GM23338 (cell line): ENCODE measurements at regions not wholly inside any gene's neighbourhood (a gene's known extent, or its start where the extent isn't known, plus 50 kb on each side); places are given as distances from the start of the nearest gene placed in this dataset.

ENCODE experiments used
- ATAC-seq: fragments of 200-7000 bp; cut with Tn5 transposase; 3 replicates; pipeline ENCODE4 v1.9.1; 2020
- DNase-seq: peaks from one replicate; pipeline ENCODE4 v3.0.0-alpha.2; 2015; ENCODE audit warnings: low spot score
- H2AFZ ChIP-seq: fragments of 200-600 bp; sonication (generic); 2 replicates; pipeline ENCODE4 v1.8.0; 2016; ENCODE audit warnings: antibody characterized with exemption, mild to moderate bottlenecking, moderate library complexity
- H3F3A ChIP-seq: fragments of 200-600 bp; sonication (generic); replicated peaks from 2 replicates; pipeline ENCODE4 v1.8.0; 2017; ENCODE audit warnings: antibody characterized with exemption, mixed run types, low read depth
- H3K27ac ChIP-seq: fragments of 200-600 bp; sonication (generic); 2 replicates; pipeline ENCODE4 v1.6.1; 2016; ENCODE audit warnings: low read depth
- H3K27me3 ChIP-seq: fragments of 200-600 bp; sonication (generic); 2 replicates; pipeline ENCODE4 v1.8.0; 2016; ENCODE audit warnings: mild to moderate bottlenecking, mixed run types, moderate library complexity; ENCODE audit not compliant: insufficient read depth
- H3K36me3 ChIP-seq: fragments of 200-600 bp; sonication (generic); 2 replicates; pipeline ENCODE4 v1.8.0; 2016; ENCODE audit warnings: mild to moderate bottlenecking; ENCODE audit not compliant: insufficient read depth
- H3K4me1 ChIP-seq: fragments of 200-600 bp; sonication (generic); 2 replicates; pipeline ENCODE4 v1.8.0; 2016; ENCODE audit warnings: mild to moderate bottlenecking, moderate library complexity; ENCODE audit not compliant: insufficient read depth
- H3K4me2 ChIP-seq: fragments of 200-600 bp; sonication (generic); 2 replicates; pipeline ENCODE4 v1.7.1; 2017; ENCODE audit warnings: mixed run types
- H3K4me3 ChIP-seq: fragments of 200-600 bp; sonication (generic); 2 replicates; pipeline ENCODE4 v1.6.1; 2016; ENCODE audit warnings: mixed run types
- H3K79me2 ChIP-seq: fragments of 200-600 bp; sonication (generic); replicated peaks from 2 replicates; pipeline ENCODE4 v1.8.0; 2017; ENCODE audit warnings: mild to moderate bottlenecking; ENCODE audit not compliant: insufficient read depth
- H3K9me2 ChIP-seq: fragments of 200-600 bp; sonication (generic); 2 replicates; pipeline ENCODE4 v1.8.0; 2017; ENCODE audit not compliant: insufficient read depth
- H4K20me1 ChIP-seq: fragments of 200-600 bp; sonication (generic); replicated peaks from 2 replicates; pipeline ENCODE4 v1.8.0; 2017; ENCODE audit warnings: mild to moderate bottlenecking; ENCODE audit not compliant: insufficient read depth
- H3K27ac Mint-ChIP-seq: 2 replicates; pipeline ENCODE4 v1.8.0; 2020; ENCODE audit warnings: inconsistent platforms, mild to moderate bottlenecking, moderate library complexity, mixed read lengths
- H3K27me3 Mint-ChIP-seq: 3 replicates; pipeline ENCODE4 v1.8.0; 2022; ENCODE audit warnings: low read depth, mild to moderate bottlenecking, moderate library complexity, mixed read lengths, inconsistent platforms; ENCODE audit not compliant: insufficient read depth, poor library complexity
- H3K36me3 Mint-ChIP-seq: 3 replicates; pipeline ENCODE4 v1.8.0; 2021; ENCODE audit warnings: low read depth, mild to moderate bottlenecking, inconsistent platforms, moderate library complexity, mixed read lengths
- H3K4me1 Mint-ChIP-seq: 3 replicates; pipeline ENCODE4 v1.8.0; 2020; ENCODE audit warnings: mild to moderate bottlenecking, inconsistent platforms, mixed read lengths
- H3K4me3 Mint-ChIP-seq: 3 replicates; pipeline ENCODE4 v1.8.0; 2021; ENCODE audit warnings: moderate library complexity, mild to moderate bottlenecking, inconsistent platforms, mixed read lengths
- H3K9me3 Mint-ChIP-seq: 3 replicates; pipeline ENCODE4 v1.8.0; 2020; ENCODE audit warnings: moderate library complexity, mild to moderate bottlenecking, inconsistent platforms, mixed read lengths
- CTCF ChIP-seq, 2 experiments: fragments of 200-600 bp in 1 of 2; sonication (generic) in 1 of 2; conservative IDR thresholded peaks; 2 replicates each; pipeline versions ENCODE4 v1.5.1 to v1.6.1; 2016 to 2017; ENCODE audit warnings: antibody characterized with exemption in 2 of 2, low read depth in 2 of 2, mild to moderate bottlenecking in 2 of 2, moderate library complexity in 1 of 2
- EZH2 ChIP-seq: fragments of 200-600 bp; sonication (generic); IDR thresholded peaks from one replicate; pipeline ENCODE4 v1.8.0; 2017; ENCODE audit warnings: antibody characterized with exemption, mild to moderate bottlenecking, low read depth; ENCODE audit not compliant: unreplicated experiment
- JUNB ChIP-seq: IDR thresholded peaks from one replicate; pipeline ENCODE4 v1.6.1; 2016; ENCODE audit warnings: antibody characterized with exemption; ENCODE audit not compliant: unreplicated experiment
- ZNF114 ChIP-seq: fragments of 250-450 bp; sonication (Bioruptor Pico); IDR thresholded peaks from 2 replicates; pipeline ENCODE4 v1.5.0; 2020; ENCODE audit warnings: mild to moderate bottlenecking, moderate library complexity
- ZNF331 ChIP-seq: fragments of 250-450 bp; sonication (Bioruptor Pico); IDR thresholded peaks from 2 replicates; pipeline ENCODE4 v1.5.0; 2020; ENCODE audit warnings: low read depth, mild to moderate bottlenecking, moderate library complexity
- TF ChIP-seq, protein P1 (sequence below): fragments of 250-450 bp; sonication (Bioruptor Pico); IDR thresholded peaks from 2 replicates; pipeline ENCODE4 v1.5.0; 2020; ENCODE audit warnings: mild to moderate bottlenecking, moderate library complexity

- TF ChIP-seq, protein P1, sequence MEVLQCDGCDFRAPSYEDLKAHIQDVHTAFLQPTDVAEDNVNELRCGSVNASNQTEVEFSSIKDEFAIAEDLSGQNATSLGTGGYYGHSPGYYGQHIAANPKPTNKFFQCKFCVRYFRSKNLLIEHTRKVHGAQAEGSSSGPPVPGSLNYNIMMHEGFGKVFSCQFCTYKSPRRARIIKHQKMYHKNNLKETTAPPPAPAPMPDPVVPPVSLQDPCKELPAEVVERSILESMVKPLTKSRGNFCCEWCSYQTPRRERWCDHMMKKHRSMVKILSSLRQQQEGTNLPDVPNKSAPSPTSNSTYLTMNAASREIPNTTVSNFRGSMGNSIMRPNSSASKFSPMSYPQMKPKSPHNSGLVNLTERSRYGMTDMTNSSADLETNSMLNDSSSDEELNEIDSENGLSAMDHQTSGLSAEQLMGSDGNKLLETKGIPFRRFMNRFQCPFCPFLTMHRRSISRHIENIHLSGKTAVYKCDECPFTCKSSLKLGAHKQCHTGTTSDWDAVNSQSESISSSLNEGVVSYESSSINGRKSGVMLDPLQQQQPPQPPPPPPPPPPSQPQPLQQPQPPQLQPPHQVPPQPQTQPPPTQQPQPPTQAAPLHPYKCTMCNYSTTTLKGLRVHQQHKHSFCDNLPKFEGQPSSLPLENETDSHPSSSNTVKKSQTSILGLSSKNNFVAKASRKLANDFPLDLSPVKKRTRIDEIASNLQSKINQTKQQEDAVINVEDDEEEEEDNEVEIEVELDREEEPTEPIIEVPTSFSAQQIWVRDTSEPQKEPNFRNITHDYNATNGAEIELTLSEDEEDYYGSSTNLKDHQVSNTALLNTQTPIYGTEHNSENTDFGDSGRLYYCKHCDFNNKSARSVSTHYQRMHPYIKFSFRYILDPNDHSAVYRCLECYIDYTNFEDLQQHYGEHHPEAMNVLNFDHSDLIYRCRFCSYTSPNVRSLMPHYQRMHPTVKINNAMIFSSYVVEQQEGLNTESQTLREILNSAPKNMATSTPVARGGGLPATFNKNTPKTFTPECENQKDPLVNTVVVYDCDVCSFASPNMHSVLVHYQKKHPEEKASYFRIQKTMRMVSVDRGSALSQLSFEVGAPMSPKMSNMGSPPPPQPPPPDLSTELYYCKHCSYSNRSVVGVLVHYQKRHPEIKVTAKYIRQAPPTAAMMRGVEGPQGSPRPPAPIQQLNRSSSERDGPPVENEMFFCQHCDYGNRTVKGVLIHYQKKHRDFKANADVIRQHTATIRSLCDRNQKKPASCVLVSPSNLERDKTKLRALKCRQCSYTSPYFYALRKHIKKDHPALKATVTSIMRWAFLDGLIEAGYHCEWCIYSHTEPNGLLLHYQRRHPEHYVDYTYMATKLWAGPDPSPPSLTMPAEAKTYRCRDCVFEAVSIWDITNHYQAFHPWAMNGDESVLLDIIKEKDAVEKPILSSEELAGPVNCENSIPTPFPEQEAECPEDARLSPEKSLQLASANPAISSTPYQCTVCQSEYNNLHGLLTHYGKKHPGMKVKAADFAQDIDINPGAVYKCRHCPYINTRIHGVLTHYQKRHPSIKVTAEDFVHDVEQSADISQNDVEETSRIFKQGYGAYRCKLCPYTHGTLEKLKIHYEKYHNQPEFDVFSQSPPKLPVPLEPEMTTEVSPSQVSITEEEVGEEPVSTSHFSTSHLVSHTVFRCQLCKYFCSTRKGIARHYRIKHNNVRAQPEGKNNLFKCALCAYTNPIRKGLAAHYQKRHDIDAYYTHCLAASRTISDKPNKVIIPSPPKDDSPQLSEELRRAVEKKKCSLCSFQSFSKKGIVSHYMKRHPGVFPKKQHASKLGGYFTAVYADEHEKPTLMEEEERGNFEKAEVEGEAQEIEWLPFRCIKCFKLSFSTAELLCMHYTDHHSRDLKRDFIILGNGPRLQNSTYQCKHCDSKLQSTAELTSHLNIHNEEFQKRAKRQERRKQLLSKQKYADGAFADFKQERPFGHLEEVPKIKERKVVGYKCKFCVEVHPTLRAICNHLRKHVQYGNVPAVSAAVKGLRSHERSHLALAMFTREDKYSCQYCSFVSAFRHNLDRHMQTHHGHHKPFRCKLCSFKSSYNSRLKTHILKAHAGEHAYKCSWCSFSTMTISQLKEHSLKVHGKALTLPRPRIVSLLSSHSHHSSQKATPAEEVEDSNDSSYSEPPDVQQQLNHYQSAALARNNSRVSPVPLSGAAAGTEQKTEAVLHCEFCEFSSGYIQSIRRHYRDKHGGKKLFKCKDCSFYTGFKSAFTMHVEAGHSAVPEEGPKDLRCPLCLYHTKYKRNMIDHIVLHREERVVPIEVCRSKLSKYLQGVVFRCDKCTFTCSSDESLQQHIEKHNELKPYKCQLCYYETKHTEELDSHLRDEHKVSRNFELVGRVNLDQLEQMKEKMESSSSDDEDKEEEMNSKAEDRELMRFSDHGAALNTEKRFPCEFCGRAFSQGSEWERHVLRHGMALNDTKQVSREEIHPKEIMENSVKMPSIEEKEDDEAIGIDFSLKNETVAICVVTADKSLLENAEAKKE (CRISPR knock-in tag) = no peak
- TF ChIP-seq JUNB = no peak
- TF ChIP-seq ZNF114 (CRISPR knock-in tag) = no peak
- TF ChIP-seq EZH2 = no peak
- no peak for TF ChIP-seq ZNF331 (CRISPR knock-in tag)
Measured at GRCh38 chr16:79768276-79768970, 167.9 kb upstream of the MAF start (continued).

DNA sequence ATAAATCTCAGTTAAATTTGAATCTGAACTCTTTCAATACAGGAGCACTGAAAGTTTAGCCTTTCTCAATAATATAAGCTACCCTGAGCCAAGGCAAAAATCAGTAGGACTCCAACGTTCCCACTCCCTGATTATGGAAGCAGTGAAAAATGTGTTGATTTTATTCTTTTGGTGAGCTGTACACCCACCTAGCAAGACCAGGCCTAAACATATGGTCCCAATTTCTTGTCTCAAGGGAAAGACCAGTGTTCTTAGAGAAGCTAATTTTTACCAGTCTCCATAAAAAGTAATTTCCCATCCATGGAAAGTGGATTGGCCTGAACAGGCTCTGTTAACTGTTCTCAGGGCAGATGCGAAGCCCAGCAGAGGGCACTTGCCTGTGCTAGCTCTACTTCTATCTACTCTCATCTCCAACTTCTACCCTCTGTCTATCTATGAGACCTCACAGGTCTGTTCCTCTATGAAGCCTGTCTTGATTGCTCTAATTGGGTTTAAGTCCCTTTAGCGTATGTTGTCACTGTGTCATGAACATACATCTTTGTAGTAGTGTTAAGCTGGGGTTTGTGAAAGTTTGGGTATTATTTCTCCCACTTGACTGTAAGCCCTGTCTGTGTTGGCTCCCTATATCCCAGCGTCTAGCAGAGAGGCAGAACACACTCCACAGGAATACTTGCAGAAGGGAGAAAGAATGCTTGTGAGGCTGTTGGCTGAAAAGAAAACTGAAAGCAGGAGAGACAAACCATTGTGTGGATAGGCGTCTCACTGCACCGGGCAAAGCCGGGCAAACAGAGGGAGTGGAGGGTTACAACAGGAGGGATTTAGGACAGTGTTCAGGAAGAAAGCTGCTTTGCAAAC is 167.1 kb upstream of the MAF start:
- Mint-ChIP-seq H3K9me3 (no peaks in the 10 kb centered on the region), H3K27me3 (no peaks in the 10 kb centered on the region), H3K27ac (no peak overlapping the region), H3K4me1 (peaks cover 9% of the 10 kb centered on the region; the same call in 2 of the 3 replicates), H3K4me3 (no peak overlapping the region), H3K36me3 (no peaks in the 10 kb centered on the region)
- H3F3A ChIP-seq = 0 out of 2 replicates have a peak, but pooled peaks cover 2% of the 10 kb centered on the region
- H3K79me2 ChIP-seq = no peaks in the 10 kb centered on the region
- no peak overlapping the region for H3K27ac ChIP-seq
- H3K9me2 ChIP-seq = no peaks in the 10 kb centered on the region
- ATAC-seq (peak; percentile 34), DNase-seq (peak; percentile 24)
- no peak overlapping the region for H3K4me3 ChIP-seq
- no peaks in the 10 kb centered on the region for H3K36me3 ChIP-seq
- peak overlapping the region; percentile 28; the same call in 1 of the 2 replicates for H2AFZ ChIP-seq
- no peak overlapping the region for H3K4me2 ChIP-seq
- H3K27me3 ChIP-seq = no peaks in the 10 kb centered on the region
- peaks cover 8% of the 10 kb centered on the region for H3K4me1 ChIP-seq
- H4K20me1 ChIP-seq = no peaks in the 10 kb centered on the region
- TF ChIP-seq CTCF (conservative IDR thresholded peaks at IDR 0.05; ENCODE audit: low read depth in 2 of 2) = peak; percentile 38 to 58
